Fibroblast of upper back skin (primary cell): ENCODE measurements at regions not wholly inside any gene's neighbourhood (a gene's known extent, or its start where the extent isn't known, plus 50 kb on each side); places are given as distances from the start of the nearest gene placed in this dataset.

ENCODE experiments used
- DNase-seq: peaks from one replicate; pipeline ENCODE4 v3.0.0-alpha.2; 2013

- no peak for DNase-seq
Observed at GRCh38 chr2:6692056-6692455, 173.7 kb downstream of the CMPK2 start.

DNA sequence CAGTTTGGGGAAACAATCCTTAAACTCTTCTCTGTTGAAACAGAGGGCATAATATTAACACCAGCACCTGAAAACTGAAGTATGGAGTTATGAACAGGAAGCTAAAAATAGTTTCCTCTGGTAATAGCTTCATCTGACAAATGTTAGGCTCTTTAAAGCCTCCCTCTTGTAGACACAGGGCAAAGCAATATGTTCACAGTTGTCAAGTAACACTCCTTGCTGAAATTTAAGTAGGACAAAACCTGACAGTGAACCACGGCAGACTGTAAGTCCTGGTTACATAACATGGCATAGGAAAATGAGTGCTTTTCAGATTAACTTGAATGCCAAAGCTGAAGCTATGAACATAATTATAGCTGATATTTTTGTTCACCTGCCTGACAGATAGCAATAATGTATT is 172.9 kb downstream of the CMPK2 start:
- DNase-seq = no peak

GRCh38 chr2:6694555-6694954 is 171.2 kb downstream of the CMPK2 start:
- DNase-seq = no peak

GRCh38 chr2:6700335-6700734 is 165.4 kb downstream of the CMPK2 start:
- no peak for DNase-seq

DNA sequence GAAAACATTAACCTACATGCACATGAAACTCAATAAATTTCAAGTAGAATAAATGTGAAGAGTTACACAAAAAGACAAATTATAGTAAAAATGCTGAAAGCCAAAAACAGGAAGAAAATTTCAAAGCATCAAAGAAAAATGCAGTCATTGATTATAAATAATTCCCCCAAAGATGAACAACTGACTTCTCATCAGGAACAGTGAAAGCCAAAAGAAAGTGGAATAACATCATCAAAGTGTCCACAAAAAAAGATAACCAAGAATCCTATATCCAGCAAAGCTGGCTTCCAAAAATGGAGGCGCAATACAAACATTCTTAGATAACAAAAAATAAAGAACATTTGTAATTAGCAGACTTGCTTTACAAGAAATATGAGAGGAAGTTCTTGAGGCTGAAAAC is 161.6 kb downstream of the CMPK2 start:
- DNase-seq = no peak

GRCh38 chr2:6721395-6721794 is 144.3 kb downstream of the CMPK2 start:
- DNase-seq = no peak

DNA sequence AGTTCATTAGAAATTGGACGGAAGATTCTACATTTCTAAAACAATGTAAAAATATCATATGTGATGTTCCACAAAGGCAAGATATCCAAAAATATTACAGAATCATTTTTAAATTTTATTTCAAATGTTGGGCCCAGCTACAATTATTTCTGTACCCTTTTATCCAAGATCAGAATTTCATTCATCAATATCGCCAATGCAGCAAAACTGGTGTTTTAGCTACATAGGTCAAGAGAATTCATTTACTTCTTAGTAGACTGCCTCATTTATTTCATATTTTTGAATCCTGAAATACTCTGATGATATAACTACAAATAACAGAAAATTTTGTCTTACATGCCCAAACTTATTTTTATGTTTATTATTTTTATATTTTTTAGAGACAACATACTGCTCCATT is 143.1 kb downstream of the CMPK2 start:
- DNase-seq = no peak

- peak; percentile 18 for DNase-seq
Observed at GRCh38 chr2:6723865-6724604, 141.7 kb downstream of the CMPK2 start.

- DNase-seq = no peak
Observed at GRCh38 chr2:6724605-6725140, 141.0 kb downstream of the CMPK2 start.

GRCh38 chr2:6728156-6728555 is 137.6 kb downstream of the CMPK2 start:
- no peak for DNase-seq

DNA sequence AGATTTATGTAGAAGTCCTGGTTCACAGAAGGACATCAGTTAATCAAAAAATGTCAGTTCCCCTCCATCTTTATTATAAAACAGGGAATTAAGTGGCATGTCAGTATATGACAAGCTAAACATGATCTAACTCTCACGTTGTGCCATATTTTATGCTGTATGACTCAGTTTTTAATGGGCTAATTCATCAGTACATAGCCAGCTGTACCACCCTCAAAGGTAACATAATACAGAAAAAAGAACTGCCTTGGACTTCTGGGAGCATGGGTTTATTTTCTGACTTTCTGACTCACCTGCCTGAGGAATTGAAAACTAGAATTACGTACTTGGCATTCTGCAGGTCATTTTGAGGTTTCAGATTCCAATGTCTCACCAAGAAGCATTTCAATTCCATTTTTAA is 135.7 kb downstream of the CMPK2 start:
- no peak for DNase-seq

- DNase-seq = no peak
Observed at GRCh38 chr2:6730649-6731532, 134.8 kb downstream of the CMPK2 start.

DNA sequence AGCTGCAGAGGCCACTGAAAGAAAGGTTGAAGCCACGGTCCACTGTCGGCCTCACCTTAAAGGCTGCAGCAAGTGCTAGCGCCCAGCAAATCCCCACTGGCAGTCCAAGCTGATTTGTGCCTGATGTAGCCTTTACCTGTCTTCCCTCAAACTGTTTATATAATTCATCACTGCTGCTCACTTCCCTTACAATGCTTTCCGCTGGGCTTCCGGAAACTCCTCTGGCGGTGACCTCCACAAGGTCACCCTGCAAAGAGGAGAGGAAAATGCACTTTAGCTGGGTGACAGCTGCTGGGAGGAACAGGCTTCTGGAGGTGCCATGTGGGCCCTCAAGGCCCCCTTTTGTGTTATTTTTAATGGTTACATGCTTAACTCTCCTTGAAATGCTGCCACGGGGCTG is 126.2 kb downstream of the CMPK2 start:
- DNase-seq = no peak

DNA sequence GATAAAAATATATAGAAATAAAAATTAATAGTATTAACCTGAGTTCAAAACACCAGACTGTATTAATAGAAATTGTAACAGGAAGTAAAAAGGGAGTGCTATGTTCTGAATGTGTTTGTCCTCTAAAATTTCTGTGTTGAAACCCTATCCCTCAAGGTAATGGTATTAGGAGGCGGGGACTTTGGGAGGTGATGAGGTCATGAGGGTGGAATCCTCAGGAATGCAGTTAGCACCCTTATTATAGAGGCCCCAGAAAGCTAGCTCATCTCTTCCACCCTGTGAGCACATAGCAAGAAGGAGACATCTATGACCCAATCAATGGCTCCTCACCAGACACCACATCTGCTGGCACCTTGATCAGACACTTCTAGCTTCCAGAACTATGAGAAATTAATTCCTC is 124.5 kb downstream of the CMPK2 start:
- DNase-seq = no peak

GRCh38 chr2:6744038-6744437 is 121.7 kb downstream of the CMPK2 start:
- DNase-seq = no peak

DNA sequence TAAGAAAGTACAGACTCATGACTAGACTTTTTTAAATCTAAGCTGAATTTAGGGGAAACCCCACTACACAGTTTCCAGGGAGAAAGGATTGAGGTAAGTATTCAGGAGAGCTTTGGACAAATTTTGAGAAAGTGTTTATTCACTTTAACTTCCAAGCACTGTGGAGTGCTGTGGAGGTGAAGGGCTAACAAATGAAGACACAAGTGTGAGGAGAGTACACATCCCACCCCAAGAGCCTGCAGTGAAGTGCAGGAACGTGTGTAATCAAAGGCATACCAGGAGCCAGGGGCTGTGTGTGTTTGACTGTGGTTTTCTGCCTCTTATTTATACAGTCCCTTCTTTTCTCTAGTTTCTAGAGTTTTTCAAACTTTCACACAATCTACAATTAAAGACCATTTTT is 118.3 kb downstream of the CMPK2 start:
- no peak for DNase-seq

DNA sequence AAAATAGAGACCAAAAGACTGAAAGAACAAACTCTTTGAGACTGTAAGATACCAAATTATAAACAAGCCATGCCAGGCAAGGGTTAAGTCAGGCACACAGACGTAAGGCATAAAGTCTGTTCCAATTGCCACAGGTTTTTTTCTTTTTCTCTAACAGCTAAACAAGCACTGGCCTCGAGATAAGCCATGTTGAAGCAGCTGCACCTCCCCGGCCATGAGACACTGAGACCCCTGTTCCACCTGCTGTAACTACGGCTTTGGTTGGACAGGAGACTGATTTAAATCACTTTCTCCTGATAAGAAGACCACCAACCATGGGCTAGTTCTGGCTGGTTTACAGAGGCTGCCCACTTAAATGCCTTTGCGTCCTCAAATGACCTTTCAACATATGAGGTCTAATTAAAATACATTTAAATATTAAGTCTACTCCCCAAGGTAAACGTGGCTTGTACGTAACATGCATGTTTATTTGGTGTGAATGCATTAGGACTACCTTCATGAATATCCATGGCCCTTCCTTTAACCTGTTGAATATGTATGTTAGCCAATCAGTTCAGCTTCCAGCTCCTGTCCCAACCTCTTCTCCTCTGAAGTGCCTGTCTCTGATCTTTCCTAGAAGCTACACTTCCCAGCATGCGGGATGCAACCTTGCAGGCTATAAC is 117.2 kb downstream of the CMPK2 start:
- DNase-seq = no peak

DNA sequence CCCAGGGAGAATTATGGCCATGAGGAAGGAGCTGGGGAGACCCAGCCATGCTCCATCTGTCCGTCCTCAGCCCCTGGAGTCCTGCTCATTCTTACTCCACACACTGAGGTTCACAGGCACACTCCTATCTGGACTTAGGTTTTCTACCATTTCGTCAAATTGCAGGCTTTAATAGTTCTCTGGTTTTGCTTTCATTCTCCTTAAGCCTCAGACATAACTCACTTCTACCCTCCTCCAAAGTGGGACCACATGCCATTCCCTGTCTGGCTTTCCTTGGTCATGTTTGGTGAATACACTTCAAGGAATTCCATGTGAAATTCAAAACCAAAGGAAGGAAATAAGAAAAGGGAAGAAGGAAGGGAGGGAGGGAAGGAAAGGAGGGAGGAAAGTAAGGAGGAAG is 115.7 kb downstream of the CMPK2 start:
- DNase-seq = peak; percentile 57

DNA sequence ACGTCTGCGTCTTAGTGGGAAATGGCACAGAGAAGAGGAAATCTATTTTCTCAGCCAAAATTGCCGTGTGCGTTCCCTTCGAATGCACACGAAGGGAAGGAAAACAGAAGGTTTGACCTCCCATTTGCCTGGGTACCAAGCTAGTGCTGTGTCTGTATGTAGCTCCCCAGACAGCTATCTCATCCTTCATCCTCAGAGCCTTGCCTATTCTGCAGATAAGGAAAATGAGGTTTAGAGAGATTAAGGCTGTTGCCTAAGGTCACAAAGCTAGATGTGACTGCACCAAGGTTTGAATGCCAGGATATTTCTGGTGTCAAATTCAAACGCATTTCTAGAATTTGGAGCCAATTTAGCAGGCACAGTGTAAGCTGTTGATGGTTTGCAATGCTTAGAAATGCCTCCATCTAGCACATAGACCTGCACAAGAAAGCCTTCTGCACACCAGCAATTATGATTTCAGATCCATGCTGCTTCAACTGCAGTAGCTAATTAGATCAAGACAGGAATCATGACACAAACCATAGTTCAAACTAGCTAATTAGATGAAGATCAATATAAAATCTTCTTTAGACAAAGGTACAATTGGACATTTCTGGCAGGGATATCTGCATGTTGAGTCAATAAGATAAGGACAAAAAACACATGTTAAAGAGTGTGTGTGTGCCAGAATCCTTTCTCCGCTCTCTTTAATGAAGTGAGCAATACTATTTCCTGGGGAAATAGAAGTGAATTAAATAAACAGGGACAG is 115.1 kb downstream of the CMPK2 start:
- DNase-seq = peak; percentile 13

DNA sequence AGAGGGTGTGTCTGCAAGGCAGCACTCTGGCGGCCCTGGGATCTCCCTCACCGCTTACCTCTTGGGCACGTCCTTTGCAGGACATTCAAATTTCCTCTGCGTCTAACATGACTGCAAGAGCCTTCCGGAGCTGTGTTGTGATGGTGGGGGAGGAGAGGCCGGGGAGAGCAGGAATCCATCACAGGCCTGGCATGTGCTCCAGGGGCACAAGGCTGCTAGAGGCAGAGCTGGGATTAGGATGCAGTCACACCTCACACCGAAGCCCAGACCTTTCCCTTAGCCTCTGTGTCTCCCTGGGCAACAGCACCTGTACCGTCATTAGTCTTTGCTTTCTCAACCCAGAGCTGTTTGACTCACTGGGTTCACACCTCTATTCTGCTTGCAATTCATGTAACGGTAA is 111.3 kb downstream of the CMPK2 start:
- DNase-seq = no peak

DNA sequence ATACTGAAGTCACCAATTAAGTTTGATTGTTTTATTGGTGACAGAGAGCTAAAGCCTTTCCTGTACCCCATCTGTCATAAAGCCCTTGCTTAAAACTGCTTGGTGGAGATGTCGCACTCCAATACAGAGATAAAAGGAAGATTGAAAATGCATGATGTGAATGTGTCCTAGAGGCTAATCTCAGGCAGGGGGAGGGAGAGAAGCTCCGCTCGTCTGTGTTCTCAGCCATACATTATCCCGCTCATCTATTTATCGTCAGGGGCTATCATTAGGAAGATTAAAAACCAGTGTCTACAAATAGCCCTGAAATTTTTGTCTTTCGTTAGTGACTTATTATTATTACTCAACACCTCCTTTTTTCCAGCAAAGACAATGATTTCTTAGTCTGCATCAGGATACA is 110.3 kb downstream of the CMPK2 start:
- no peak for DNase-seq

GRCh38 chr2:6757215-6757614 is 108.5 kb downstream of the CMPK2 start:
- no peak for DNase-seq

GRCh38 chr2:6759689-6760088 is 106.0 kb downstream of the CMPK2 start:
- no peak for DNase-seq
